ENCODE measurements at regions not wholly inside any gene's neighbourhood (a gene's known extent, or its start where the extent isn't known, plus 50 kb on each side); places are given as distances from the start of the nearest gene placed in this dataset.

DNA sequence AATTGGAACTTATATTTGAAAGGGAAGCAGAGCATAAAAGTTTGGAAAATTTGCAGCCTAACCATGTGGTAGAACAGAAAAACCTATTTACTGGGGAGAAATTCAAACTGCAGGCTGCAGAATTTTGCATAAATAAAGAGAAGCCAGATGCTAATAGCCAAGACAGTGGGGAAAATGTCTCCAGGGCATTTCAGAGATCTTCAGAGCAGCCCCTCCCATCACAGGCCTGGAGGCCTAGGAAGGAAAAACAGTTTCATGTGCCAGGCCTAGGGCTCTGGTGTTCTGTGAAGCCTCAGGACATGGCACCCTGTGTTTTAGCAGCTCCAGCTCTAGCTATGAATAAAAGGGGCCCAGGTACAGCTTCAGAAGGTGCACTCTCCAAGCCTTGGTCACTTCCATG lies 648.7 kb upstream of the FRG1 start:
- Histone ChIP-seq H3K4me3 (ENCODE audit: low read depth, low read length) (no peak overlapping the region), H3K27me3 (ENCODE audit: control insufficient read depth, insufficient read depth, low read length) (no peaks in the 10 kb centered on the region), H3K9me3 (ENCODE audit: control insufficient read depth, insufficient read depth, low read depth, low read length) (0 out of 2 replicates have a peak, but pooled peaks cover 2% of the 10 kb centered on the region), H3K9ac (ENCODE audit: low read length) (no peak overlapping the region), H3K27ac (ENCODE audit: low read depth, low read length) (no peak overlapping the region), H3K36me3 (ENCODE audit: control insufficient read depth, insufficient read depth, low read length) (no peaks in the 10 kb centered on the region), H3K4me1 (ENCODE audit: control insufficient read depth, insufficient read depth, low read length) (no peaks in the 10 kb centered on the region)

DNA sequence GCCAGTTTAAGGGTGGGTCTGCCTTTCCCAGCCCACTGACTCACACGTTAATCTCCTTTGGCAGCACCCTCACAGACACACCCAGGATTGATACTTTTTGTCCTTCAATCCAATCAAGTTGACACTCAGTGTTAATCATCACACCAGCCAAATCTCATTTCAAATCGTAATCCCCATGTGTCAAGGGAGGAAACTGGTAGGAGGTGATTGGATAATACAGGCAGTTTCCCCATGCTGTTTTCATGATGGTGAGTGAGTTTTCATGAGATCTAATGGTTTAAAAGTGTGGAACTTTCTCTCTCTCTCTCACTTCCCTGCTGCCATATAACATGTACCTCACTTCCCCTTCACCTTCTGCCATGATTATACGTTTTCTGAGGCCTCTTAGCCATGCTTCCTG lies 647.2 kb upstream of the FRG1 start:
- no peak overlapping the region for H3K9ac ChIP-seq (ENCODE audit: low read length)
- no peak overlapping the region for H3K27ac ChIP-seq (ENCODE audit: low read depth, low read length)
- H3K9me3 ChIP-seq (ENCODE audit: control insufficient read depth, insufficient read depth, low read depth, low read length), result 0 out of 2 replicates have a peak, but pooled peaks cover 2% of the 10 kb centered on the region
- H3K36me3 ChIP-seq (ENCODE audit: control insufficient read depth, insufficient read depth, low read length), result no peaks in the 10 kb centered on the region
- H3K4me3 ChIP-seq (ENCODE audit: low read depth, low read length), result no peak overlapping the region
- H3K27me3 ChIP-seq (ENCODE audit: control insufficient read depth, insufficient read depth, low read length), result no peaks in the 10 kb centered on the region
- no peaks in the 10 kb centered on the region for H3K4me1 ChIP-seq (ENCODE audit: control insufficient read depth, insufficient read depth, low read length)

DNA sequence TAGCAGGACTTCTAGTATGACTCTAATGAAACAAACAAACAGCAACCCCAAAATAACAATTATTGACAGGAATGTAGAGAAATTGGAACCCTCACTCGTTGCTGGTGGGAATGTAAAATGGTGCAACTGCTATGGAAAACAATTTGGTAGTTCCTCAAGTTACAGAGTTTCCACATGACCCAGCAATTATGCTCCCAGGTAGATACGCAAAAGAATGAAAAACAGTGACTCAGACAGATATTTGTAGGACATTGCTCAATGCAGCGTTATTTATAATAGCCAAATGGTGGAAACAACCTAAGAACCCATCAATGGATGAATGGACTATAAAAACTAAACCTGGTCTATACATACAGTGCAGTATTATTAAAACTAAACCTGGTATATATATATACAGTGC lies 646.1 kb upstream of the FRG1 start:
- no peaks in the 10 kb centered on the region for H3K27me3 ChIP-seq (ENCODE audit: control insufficient read depth, insufficient read depth, low read length)
- H3K9me3 ChIP-seq (ENCODE audit: control insufficient read depth, insufficient read depth, low read depth, low read length), result 0 out of 2 replicates have a peak, but pooled peaks cover 2% of the 10 kb centered on the region
- H3K4me1 ChIP-seq (ENCODE audit: control insufficient read depth, insufficient read depth, low read length), result no peaks in the 10 kb centered on the region
- H3K4me3 ChIP-seq (ENCODE audit: low read depth, low read length), result no peak overlapping the region
- H3K9ac ChIP-seq (ENCODE audit: low read length), result no peak overlapping the region
- no peaks in the 10 kb centered on the region for H3K36me3 ChIP-seq (ENCODE audit: control insufficient read depth, insufficient read depth, low read length)
- H3K27ac ChIP-seq (ENCODE audit: low read depth, low read length), result no peak overlapping the region

DNA sequence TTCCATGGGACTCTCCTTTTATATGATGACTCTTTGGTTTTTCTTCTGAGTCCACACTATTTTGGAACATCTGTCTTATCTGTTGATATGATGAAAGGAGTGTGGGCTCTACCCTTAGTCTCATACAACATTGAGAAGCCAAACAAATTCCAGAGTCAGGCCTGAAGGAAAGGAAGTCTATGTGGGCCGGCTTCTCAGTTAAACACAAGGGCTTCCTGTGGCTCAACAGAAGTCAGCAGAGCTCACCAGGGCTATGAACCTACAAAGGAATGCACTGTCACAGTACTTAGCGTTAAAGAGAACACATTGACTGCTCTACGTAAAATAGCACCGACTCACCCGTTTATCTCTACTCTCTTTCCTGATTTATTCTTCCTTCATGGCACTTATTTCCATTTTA lies 641.0 kb upstream of the FRG1 start:
- Histone ChIP-seq H3K4me1 (ENCODE audit: control insufficient read depth, insufficient read depth, low read length) (no peaks in the 10 kb centered on the region), H3K4me3 (ENCODE audit: low read depth, low read length) (no peak overlapping the region), H3K27ac (ENCODE audit: low read depth, low read length) (no peak overlapping the region), H3K9ac (ENCODE audit: low read length) (no peak overlapping the region), H3K36me3 (ENCODE audit: control insufficient read depth, insufficient read depth, low read length) (no peaks in the 10 kb centered on the region), H3K9me3 (ENCODE audit: control insufficient read depth, insufficient read depth, low read depth, low read length) (no peaks in the 10 kb centered on the region), H3K27me3 (ENCODE audit: control insufficient read depth, insufficient read depth, low read length) (no peaks in the 10 kb centered on the region)

DNA sequence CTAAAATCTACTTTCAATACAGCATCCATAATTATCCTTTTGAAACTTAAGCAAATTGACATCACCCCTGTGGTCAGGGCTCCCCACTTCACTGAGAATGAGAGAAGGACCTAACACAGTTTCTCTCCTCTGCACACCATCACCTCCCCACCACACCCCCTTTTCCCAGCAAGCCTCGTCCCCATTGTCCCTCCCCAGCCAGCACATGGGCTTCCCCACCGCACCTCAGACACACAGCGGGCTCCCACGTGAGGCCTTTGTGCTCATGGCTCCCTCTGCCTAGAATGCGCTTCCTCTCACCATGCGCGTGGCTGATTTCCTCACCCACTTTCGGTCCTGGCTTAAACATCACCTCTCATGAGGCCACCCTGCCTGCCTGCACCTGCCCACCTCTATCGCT lies 639.0 kb upstream of the FRG1 start:
- H3K9ac ChIP-seq (ENCODE audit: low read length), result no peak overlapping the region

DNA sequence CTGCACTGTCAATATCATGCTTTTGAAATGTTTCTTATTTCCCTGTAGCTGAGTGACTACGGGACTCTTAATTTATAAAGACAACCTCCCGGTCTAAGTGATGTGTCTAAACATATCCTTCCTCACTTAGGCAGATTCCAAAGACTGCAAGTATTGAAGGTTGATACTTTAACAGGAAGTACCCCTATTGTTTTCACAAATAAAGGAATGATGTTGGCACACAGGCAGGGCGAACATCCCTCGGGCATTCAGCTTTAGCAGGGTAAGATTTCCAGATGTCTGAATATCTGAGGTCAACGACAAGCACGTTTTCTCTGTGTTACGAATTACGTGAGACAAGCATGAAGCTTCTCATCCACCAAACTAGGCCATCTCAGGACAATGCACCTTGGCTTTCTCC lies 638.0 kb upstream of the FRG1 start:
- Histone ChIP-seq H3K36me3 (ENCODE audit: control insufficient read depth, insufficient read depth, low read length) (no peaks in the 10 kb centered on the region), H3K9me3 (ENCODE audit: control insufficient read depth, insufficient read depth, low read depth, low read length) (no peaks in the 10 kb centered on the region), H3K9ac (ENCODE audit: low read length) (no peak overlapping the region), H3K4me1 (ENCODE audit: control insufficient read depth, insufficient read depth, low read length) (no peaks in the 10 kb centered on the region), H3K27ac (ENCODE audit: low read depth, low read length) (no peak overlapping the region), H3K27me3 (ENCODE audit: control insufficient read depth, insufficient read depth, low read length) (no peaks in the 10 kb centered on the region), H3K4me3 (ENCODE audit: low read depth, low read length) (no peak overlapping the region)

More for the DNA sequence above, 639.0 kb upstream of the FRG1 start:
- H3K27me3 ChIP-seq (ENCODE audit: control insufficient read depth, insufficient read depth, low read length), result no peaks in the 10 kb centered on the region
- H3K36me3 ChIP-seq (ENCODE audit: control insufficient read depth, insufficient read depth, low read length), result no peaks in the 10 kb centered on the region
- no peak overlapping the region for H3K4me3 ChIP-seq (ENCODE audit: low read depth, low read length)
- H3K4me1 ChIP-seq (ENCODE audit: control insufficient read depth, insufficient read depth, low read length), result no peaks in the 10 kb centered on the region
- H3K9me3 ChIP-seq (ENCODE audit: control insufficient read depth, insufficient read depth, low read depth, low read length), result no peaks in the 10 kb centered on the region
- no peak overlapping the region for H3K27ac ChIP-seq (ENCODE audit: low read depth, low read length)

DNA sequence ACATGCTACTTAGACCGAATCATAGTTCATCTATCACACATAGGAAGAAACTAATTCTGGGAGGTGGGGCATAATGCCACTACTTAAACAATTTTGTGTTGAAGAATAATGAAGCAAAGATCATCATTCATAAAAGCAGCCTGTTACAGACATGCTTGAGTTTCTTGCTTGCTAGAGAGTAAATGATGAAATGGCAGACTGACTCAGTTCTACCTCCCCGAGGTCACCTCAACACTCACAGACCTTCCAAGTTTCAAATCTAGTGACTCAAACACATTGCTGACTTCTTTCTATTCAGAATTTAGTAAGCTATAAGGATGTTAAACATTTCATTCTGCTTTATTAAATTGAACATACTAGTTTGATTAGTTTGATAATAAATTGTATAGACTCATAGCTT lies 636.5 kb upstream of the FRG1 start:
- Histone ChIP-seq H3K27me3 (ENCODE audit: control insufficient read depth, insufficient read depth, low read length) (no peaks in the 10 kb centered on the region), H3K9me3 (ENCODE audit: control insufficient read depth, insufficient read depth, low read depth, low read length) (no peaks in the 10 kb centered on the region), H3K4me3 (ENCODE audit: low read depth, low read length) (no peak overlapping the region), H3K4me1 (ENCODE audit: control insufficient read depth, insufficient read depth, low read length) (no peaks in the 10 kb centered on the region), H3K9ac (ENCODE audit: low read length) (no peak overlapping the region), H3K36me3 (ENCODE audit: control insufficient read depth, insufficient read depth, low read length) (no peaks in the 10 kb centered on the region), H3K27ac (ENCODE audit: low read depth, low read length) (no peak overlapping the region)

DNA sequence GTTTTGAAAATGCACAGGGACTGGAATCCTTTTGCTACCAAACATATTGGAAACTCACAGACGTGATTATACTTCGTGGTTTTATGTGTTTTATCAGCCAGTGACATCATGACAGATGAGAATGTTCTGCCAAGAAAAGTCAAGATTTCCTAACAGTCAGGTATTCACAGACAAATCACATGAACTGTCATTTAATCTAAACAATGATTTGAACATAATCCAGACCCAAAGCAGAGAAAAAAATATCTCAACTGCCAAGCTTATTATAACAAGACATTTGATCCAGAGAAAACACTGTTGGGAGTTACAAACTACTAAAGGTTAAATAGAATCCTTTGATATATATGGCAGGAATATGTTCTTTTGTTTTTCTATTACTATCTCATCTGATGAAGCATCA lies 635.9 kb upstream of the FRG1 start:
- no peaks in the 10 kb centered on the region for H3K4me1 ChIP-seq (ENCODE audit: control insufficient read depth, insufficient read depth, low read length)

DNA sequence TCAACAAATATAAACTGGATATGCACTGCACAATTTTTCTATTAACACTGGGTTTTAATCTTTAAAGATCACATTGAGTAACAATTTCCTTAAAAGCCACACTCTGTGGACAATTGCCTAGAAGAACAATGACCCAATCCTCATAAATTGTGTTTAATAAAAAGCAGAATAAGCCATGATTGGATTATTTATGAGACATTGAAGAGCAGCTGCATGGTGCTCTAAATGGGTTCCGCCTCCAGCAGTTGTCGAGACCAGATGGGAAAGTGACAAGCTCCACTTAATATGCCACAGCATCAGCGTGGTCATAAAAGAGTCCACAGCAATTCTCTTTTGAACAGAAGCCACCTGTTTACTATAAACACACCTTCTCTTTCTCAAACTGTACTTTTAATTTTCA lies 635.2 kb upstream of the FRG1 start:
- H3K27me3 ChIP-seq (ENCODE audit: control insufficient read depth, insufficient read depth, low read length), result no peaks in the 10 kb centered on the region
- H3K9ac ChIP-seq (ENCODE audit: low read length), result no peak overlapping the region
- no peaks in the 10 kb centered on the region for H3K9me3 ChIP-seq (ENCODE audit: control insufficient read depth, insufficient read depth, low read depth, low read length)
- no peak overlapping the region for H3K27ac ChIP-seq (ENCODE audit: low read depth, low read length)
- no peaks in the 10 kb centered on the region for H3K4me1 ChIP-seq (ENCODE audit: control insufficient read depth, insufficient read depth, low read length)
- H3K36me3 ChIP-seq (ENCODE audit: control insufficient read depth, insufficient read depth, low read length), result no peaks in the 10 kb centered on the region
- H3K4me3 ChIP-seq (ENCODE audit: low read depth, low read length), result no peak overlapping the region

More for the DNA sequence above, 635.9 kb upstream of the FRG1 start:
- H3K27me3 ChIP-seq (ENCODE audit: control insufficient read depth, insufficient read depth, low read length), result no peaks in the 10 kb centered on the region
- no peak overlapping the region for H3K27ac ChIP-seq (ENCODE audit: low read depth, low read length)
- H3K36me3 ChIP-seq (ENCODE audit: control insufficient read depth, insufficient read depth, low read length), result no peaks in the 10 kb centered on the region
- H3K4me3 ChIP-seq (ENCODE audit: low read depth, low read length), result no peak overlapping the region
- no peaks in the 10 kb centered on the region for H3K9me3 ChIP-seq (ENCODE audit: control insufficient read depth, insufficient read depth, low read depth, low read length)
- H3K9ac ChIP-seq (ENCODE audit: low read length), result no peak overlapping the region

DNA sequence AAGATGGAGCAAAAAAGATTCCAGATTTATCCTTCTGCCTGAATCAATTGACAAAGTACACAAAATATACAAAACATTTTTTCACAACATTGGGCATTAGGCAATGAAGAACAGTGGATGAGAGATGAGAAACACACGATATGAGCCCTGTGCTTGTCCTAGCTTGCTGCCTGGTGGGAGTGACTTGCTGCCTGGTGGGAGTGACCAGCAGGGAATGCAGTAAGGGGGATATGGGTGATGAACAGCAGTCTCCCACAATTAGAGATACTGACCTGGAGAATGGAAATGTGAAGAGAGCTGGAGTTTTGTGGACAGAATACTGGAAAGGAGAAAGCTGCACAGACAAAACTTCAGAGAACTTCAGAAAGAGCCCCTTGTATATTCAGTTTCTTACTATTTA lies 629.4 kb upstream of the FRG1 start:
- Histone ChIP-seq H3K9ac (ENCODE audit: low read length) (no peak overlapping the region), H3K9me3 (ENCODE audit: control insufficient read depth, insufficient read depth, low read depth, low read length) (no peaks in the 10 kb centered on the region), H3K27ac (ENCODE audit: low read depth, low read length) (no peak overlapping the region), H3K27me3 (ENCODE audit: control insufficient read depth, insufficient read depth, low read length) (no peaks in the 10 kb centered on the region), H3K4me1 (ENCODE audit: control insufficient read depth, insufficient read depth, low read length) (no peaks in the 10 kb centered on the region), H3K4me3 (ENCODE audit: low read depth, low read length) (no peak overlapping the region), H3K36me3 (ENCODE audit: control insufficient read depth, insufficient read depth, low read length) (no peaks in the 10 kb centered on the region)

DNA sequence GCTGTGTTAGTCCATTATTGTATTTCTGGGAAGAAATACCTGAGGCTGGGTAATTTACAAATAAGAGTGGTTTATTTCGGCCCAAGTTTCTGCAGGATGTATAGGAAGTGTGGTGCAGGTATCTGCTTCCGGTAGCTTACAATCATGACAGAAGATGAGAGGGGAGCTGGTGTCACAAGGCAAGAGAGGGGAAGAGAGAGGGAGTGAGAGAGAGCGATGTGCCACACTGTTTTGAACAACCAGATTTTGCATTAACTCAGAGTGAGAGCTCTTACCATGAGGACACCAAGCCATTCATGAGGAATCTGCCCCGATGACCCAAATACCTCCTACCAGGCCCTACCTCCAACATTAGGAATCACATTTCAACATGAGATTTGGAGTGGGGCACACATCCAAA lies 627.6 kb upstream of the FRG1 start:
- H3K9me3 ChIP-seq (ENCODE audit: control insufficient read depth, insufficient read depth, low read depth, low read length), result no peaks in the 10 kb centered on the region
- H3K36me3 ChIP-seq (ENCODE audit: control insufficient read depth, insufficient read depth, low read length), result no peaks in the 10 kb centered on the region
- no peak overlapping the region for H3K9ac ChIP-seq (ENCODE audit: low read length)
- H3K27me3 ChIP-seq (ENCODE audit: control insufficient read depth, insufficient read depth, low read length), result no peaks in the 10 kb centered on the region
- H3K4me3 ChIP-seq (ENCODE audit: low read depth, low read length), result no peak overlapping the region
- H3K27ac ChIP-seq (ENCODE audit: low read depth, low read length), result no peak overlapping the region
- no peaks in the 10 kb centered on the region for H3K4me1 ChIP-seq (ENCODE audit: control insufficient read depth, insufficient read depth, low read length)

DNA sequence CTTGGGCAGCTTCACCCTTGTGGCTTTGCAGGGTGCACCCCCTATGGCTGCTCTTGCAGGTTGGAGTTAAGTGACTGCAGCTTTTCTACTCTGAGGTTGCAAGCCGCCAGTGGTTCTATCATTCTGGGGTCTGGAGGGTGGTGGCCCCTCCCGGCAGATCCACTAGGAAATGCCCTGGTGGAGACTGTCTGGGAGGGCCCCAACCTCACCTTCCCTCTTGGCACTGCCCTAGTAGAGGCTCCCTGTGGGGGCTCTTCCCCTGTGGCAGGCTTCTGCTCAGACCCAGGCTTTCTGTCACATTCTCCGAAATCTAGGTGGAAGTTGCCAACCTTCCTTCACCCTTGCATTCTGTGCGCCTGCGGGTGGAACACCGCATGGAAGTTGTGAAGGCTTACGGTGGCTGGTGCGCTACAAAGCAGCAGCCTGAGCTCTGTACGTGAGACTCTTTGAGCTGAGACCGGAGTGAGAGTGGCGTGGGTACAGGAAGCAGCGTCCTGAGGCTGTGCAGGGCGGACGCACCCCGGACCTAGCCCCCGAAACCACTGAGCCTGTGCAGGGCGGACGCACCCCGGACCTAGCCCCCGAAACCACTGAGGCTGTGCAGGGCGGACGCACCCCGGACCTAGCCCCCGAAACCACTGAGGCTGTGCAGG lies 626.7 kb upstream of the FRG1 start:
- Histone ChIP-seq H3K27ac (ENCODE audit: low read depth, low read length) (no peak overlapping the region), H3K9ac (ENCODE audit: low read length) (no peak overlapping the region), H3K4me1 (ENCODE audit: control insufficient read depth, insufficient read depth, low read length) (no peaks in the 10 kb centered on the region), H3K4me3 (ENCODE audit: low read depth, low read length) (no peak overlapping the region), H3K36me3 (ENCODE audit: control insufficient read depth, insufficient read depth, low read length) (no peaks in the 10 kb centered on the region), H3K9me3 (ENCODE audit: control insufficient read depth, insufficient read depth, low read depth, low read length) (no peaks in the 10 kb centered on the region), H3K27me3 (ENCODE audit: control insufficient read depth, insufficient read depth, low read length) (no peaks in the 10 kb centered on the region)
